MM.1S (cell line): ENCODE measurements at regions not wholly inside any gene's neighbourhood (a gene's known extent, or its start where the extent isn't known, plus 50 kb on each side); places are given as distances from the start of the nearest gene placed in this dataset.

Source experiments
- DNase-seq: peaks from one replicate; pipeline ENCODE4 v3.0.0-alpha.2; 2015
- H2AFZ ChIP-seq: fragments of 300-600 bp; sonication (generic); 2 replicates; pipeline ENCODE4 v1.6.0; 2016; ENCODE audit warnings: antibody characterized with exemption, low read length
- H3F3A ChIP-seq: fragments of 300-600 bp; sonication (generic); 2 replicates; pipeline ENCODE4 v1.6.1; 2016; ENCODE audit warnings: mild to moderate bottlenecking, antibody characterized with exemption, low read length, moderate library complexity, mixed read lengths; ENCODE audit not compliant: insufficient read depth
- H3K27ac ChIP-seq: fragments of 300-600 bp; sonication (generic); 2 replicates; pipeline ENCODE4 v1.5.1; 2016; ENCODE audit warnings: mild to moderate bottlenecking, low read length
- H3K27me3 ChIP-seq: fragments of 300-600 bp; sonication (generic); replicated peaks from 2 replicates; pipeline ENCODE4 v1.6.0; 2016; ENCODE audit warnings: low read length; ENCODE audit not compliant: insufficient read depth
- H3K36me3 ChIP-seq: fragments of 300-600 bp; sonication (generic); replicated peaks from 2 replicates; pipeline ENCODE4 v1.6.1; 2016; ENCODE audit warnings: mild to moderate bottlenecking, low read length, mixed read lengths; ENCODE audit not compliant: insufficient read depth
- H3K4me1 ChIP-seq: fragments of 300-600 bp; sonication (generic); 2 replicates; pipeline ENCODE4 v1.6.1; 2016; ENCODE audit warnings: low read length, mixed read lengths
- H3K4me2 ChIP-seq: fragments of 300-600 bp; sonication (generic); 2 replicates; pipeline ENCODE4 v1.6.0; 2016; ENCODE audit warnings: low read depth, low read length
- H3K4me3 ChIP-seq: fragments of 300-600 bp; sonication (generic); 2 replicates; pipeline ENCODE4 v1.5.1; 2016; ENCODE audit warnings: low read length, mixed read lengths
- H3K79me2 ChIP-seq: fragments of 300-600 bp; sonication (generic); 2 replicates; pipeline ENCODE4 v1.6.1; 2016; ENCODE audit warnings: mixed run types, low read length, mixed read lengths
- H3K9ac ChIP-seq: fragments of 300-600 bp; sonication (generic); 2 replicates; pipeline ENCODE4 v1.6.1; 2016; ENCODE audit warnings: low read length, mixed read lengths
- H3K9me2 ChIP-seq: fragments of 300-600 bp; sonication (generic); replicated peaks from 2 replicates; pipeline ENCODE4 v1.6.1; 2016; ENCODE audit warnings: mild to moderate bottlenecking, low read length, mixed read lengths; ENCODE audit not compliant: insufficient read depth
- H3K9me3 ChIP-seq: fragments of 300-600 bp; sonication (generic); replicated peaks from 2 replicates; pipeline ENCODE4 v1.6.1; 2016; ENCODE audit warnings: mild to moderate bottlenecking, low read length, mixed read lengths; ENCODE audit not compliant: insufficient read depth
- H4K20me1 ChIP-seq: fragments of 300-600 bp; sonication (generic); 2 replicates; pipeline ENCODE4 v1.6.1; 2016; ENCODE audit warnings: mild to moderate bottlenecking, low read length, moderate library complexity, mixed read lengths; ENCODE audit not compliant: insufficient read depth
- CTCF ChIP-seq: fragments of 300-600 bp; sonication (generic); IDR thresholded peaks from 2 replicates; pipeline ENCODE4 v1.5.1; 2016; ENCODE audit warnings: antibody characterized with exemption, low read length, mixed read lengths
- EZH2 ChIP-seq: fragments of 300-600 bp; sonication (generic); optimal IDR thresholded peaks from 2 replicates; pipeline ENCODE3; 2017; ENCODE audit warnings: low read depth, mild to moderate bottlenecking, antibody characterized with exemption, low read length, mixed read lengths
- EZH2phosphoT487 ChIP-seq: fragments of 300-600 bp; sonication (generic); IDR thresholded peaks from 2 replicates; pipeline ENCODE4 v1.6.1; 2018; ENCODE audit warnings: antibody characterized with exemption, low read length

- Histone ChIP-seq H3K4me2 (no peak overlapping the region), H3K4me1 (no peaks in the 10 kb centered on the region), H3F3A (no peaks in the 10 kb centered on the region), H4K20me1 (no peaks in the 10 kb centered on the region), H3K4me3 (no peak overlapping the region), H3K27ac (no peak overlapping the region), H3K9me3 (no peaks in the 10 kb centered on the region), H3K9ac (no peak overlapping the region), H3K36me3 (no peaks in the 10 kb centered on the region), H3K27me3 (no peaks in the 10 kb centered on the region), H3K79me2 (no peaks in the 10 kb centered on the region), H3K9me2 (no peaks in the 10 kb centered on the region), H2AFZ (no peak overlapping the region)
- TF ChIP-seq EZH2phosphoT487: no peak
- DNase-seq: no peak
Measured at GRCh38 chr16:13638218-13638617, 281.7 kb upstream of the ERCC4 start.

- H3K36me3 ChIP-seq: no peaks in the 10 kb centered on the region
- H3K4me1 ChIP-seq: no peaks in the 10 kb centered on the region
- H3K9me2 ChIP-seq: no peaks in the 10 kb centered on the region
- no peaks in the 10 kb centered on the region for H3K27me3 ChIP-seq
- no peaks in the 10 kb centered on the region for H3K9me3 ChIP-seq
- no peaks in the 10 kb centered on the region for H3K79me2 ChIP-seq
- no peak overlapping the region for H3K4me2 ChIP-seq
- H3K4me3 ChIP-seq: no peak overlapping the region
- TF ChIP-seq EZH2phosphoT487 (no peak), CTCF (no peak), EZH2 (no peak)
- H2AFZ ChIP-seq: no peak overlapping the region
- no peak for DNase-seq
- H3K9ac ChIP-seq: no peak overlapping the region
- no peak overlapping the region for H3K27ac ChIP-seq
- no peaks in the 10 kb centered on the region for H3F3A ChIP-seq
- H4K20me1 ChIP-seq: no peaks in the 10 kb centered on the region
Measured at GRCh38 chr16:13643412-13643811, 276.5 kb upstream of the ERCC4 start.

GRCh38 chr16:13645601-13646245 is 274.2 kb upstream of the ERCC4 start:
- H3K4me2 ChIP-seq: no peak overlapping the region
- H3K9me2 ChIP-seq: no peaks in the 10 kb centered on the region
- no peaks in the 10 kb centered on the region for H3K9me3 ChIP-seq
- no peak overlapping the region for H3K4me3 ChIP-seq
- no peaks in the 10 kb centered on the region for H3F3A ChIP-seq
- DNase-seq: no peak
- H3K9ac ChIP-seq: no peak overlapping the region
- no peak overlapping the region for H3K27ac ChIP-seq
- no peaks in the 10 kb centered on the region for H3K36me3 ChIP-seq
- no peak overlapping the region for H2AFZ ChIP-seq
- no peak for TF ChIP-seq EZH2phosphoT487
- TF ChIP-seq EZH2: no peak
- TF ChIP-seq CTCF: no peak
- H3K79me2 ChIP-seq: no peaks in the 10 kb centered on the region
- H3K4me1 ChIP-seq: no peaks in the 10 kb centered on the region
- H4K20me1 ChIP-seq: no peaks in the 10 kb centered on the region
- no peaks in the 10 kb centered on the region for H3K27me3 ChIP-seq

GRCh38 chr16:13660807-13661206 is 259.1 kb upstream of the ERCC4 start:
- Histone ChIP-seq H3F3A (no peaks in the 10 kb centered on the region), H4K20me1 (no peaks in the 10 kb centered on the region), H2AFZ (no peak overlapping the region), H3K4me3 (no peak overlapping the region), H3K4me1 (no peaks in the 10 kb centered on the region), H3K79me2 (no peaks in the 10 kb centered on the region), H3K9me2 (no peaks in the 10 kb centered on the region), H3K27ac (no peak overlapping the region), H3K9ac (no peak overlapping the region), H3K36me3 (no peaks in the 10 kb centered on the region), H3K4me2 (no peak overlapping the region), H3K9me3 (no peaks in the 10 kb centered on the region), H3K27me3 (no peaks in the 10 kb centered on the region)
- TF ChIP-seq EZH2 (no peak), CTCF (no peak), EZH2phosphoT487 (no peak)
- DNase-seq: no peak
